ENCODE measurements at regions not wholly inside any gene's neighbourhood (a gene's known extent, or its start where the extent isn't known, plus 50 kb on each side); places are given as distances from the start of the nearest gene placed in this dataset.
A peak's percentile ranks its signal among the peaks of the same experiment; 100 is the strongest.

GRCh38 chr15:38843051-38843501 is 278.5 kb upstream of the RASGRP1 start:
- Histone ChIP-seq H2AFZ (ENCODE audit: low read depth, low read length) (no peak overlapping the region), H3K4me1 (ENCODE audit: low read length) (peaks cover 10% of the 10 kb centered on the region), H3K27ac (ENCODE audit: low read length) (no peak overlapping the region), H4K20me1 (ENCODE audit: insufficient read depth, low read length) (no peaks in the 10 kb centered on the region), H3K9me3 (ENCODE audit: insufficient read depth, low read length) (no peaks in the 10 kb centered on the region), H3K79me2 (ENCODE audit: low read length) (no peaks in the 10 kb centered on the region), H3K9ac (ENCODE audit: low read length) (no peak overlapping the region), H3K4me2 (ENCODE audit: low read length) (no peak overlapping the region), H3K4me3 (ENCODE audit: low read length) (no peak overlapping the region), H3K36me3 (replicated peaks; ENCODE audit: low read depth, low read length) (no peaks in the 10 kb centered on the region), H3K27me3 (ENCODE audit: low read depth, low read length) (no peaks in the 10 kb centered on the region)
- no peak for TF ChIP-seq CTCF (IDR thresholded peaks at IDR 0.05; ENCODE audit: low read depth, low read length)
- TF ChIP-seq EZH2phosphoT487 (IDR thresholded peaks at IDR 0.05; ENCODE audit: low read depth) = no peak

DNA sequence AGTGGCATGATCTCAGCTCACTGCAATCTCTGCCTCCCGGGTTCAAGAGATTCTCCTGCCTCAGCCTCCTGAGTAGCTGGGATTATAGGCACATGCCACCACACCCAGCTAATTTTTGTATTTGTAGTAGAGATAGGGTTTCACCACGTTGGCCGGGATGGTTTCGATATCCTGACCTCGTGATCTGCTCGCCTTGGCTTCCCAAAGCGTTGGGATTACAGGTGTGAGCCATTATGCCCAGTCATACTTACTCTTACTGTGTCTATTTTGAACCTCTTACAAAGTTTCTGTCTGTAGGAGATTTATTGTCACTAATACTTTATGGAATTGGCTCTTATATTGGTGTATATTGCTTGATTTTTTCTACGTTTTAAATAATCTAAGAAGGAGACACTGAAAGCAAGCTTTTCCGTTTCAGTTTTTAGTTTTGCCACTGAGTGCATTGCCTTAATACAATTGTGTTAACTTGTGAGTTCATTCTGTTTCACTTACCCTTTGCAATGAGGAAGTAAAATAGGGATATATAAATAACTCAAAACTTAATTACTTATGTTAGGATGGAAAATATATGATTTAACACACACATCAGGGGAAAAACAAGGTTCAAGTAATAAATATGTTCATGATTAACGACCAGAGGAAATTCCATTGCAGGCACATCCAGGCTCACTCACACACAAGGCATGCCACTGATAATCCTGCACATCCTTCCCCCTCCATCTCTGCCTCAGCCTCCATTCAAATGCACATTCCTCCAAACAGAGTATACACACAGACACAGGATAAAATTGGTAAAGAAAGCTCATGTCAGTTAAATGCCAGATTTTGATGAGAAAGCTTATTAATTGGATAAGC is 279.3 kb upstream of the RASGRP1 start:
- Histone ChIP-seq H3K4me2 (ENCODE audit: low read length) (peak overlapping the region; percentile 26), H3K79me2 (ENCODE audit: low read length) (no peaks in the 10 kb centered on the region), H3K9me3 (ENCODE audit: insufficient read depth, low read length) (no peaks in the 10 kb centered on the region), H4K20me1 (ENCODE audit: insufficient read depth, low read length) (no peaks in the 10 kb centered on the region), H3K4me1 (ENCODE audit: low read length) (peaks cover 10% of the 10 kb centered on the region), H3K27ac (ENCODE audit: low read length) (no peak overlapping the region), H3K36me3 (replicated peaks; ENCODE audit: low read depth, low read length) (no peaks in the 10 kb centered on the region), H3K9ac (ENCODE audit: low read length) (no peak overlapping the region), H3K4me3 (ENCODE audit: low read length) (no peak overlapping the region), H2AFZ (ENCODE audit: low read depth, low read length) (no peak overlapping the region), H3K27me3 (ENCODE audit: low read depth, low read length) (no peaks in the 10 kb centered on the region)
- TF ChIP-seq EZH2phosphoT487 (IDR thresholded peaks at IDR 0.05; ENCODE audit: low read depth) (no peak), CTCF (IDR thresholded peaks at IDR 0.05; ENCODE audit: low read depth, low read length) (no peak)

DNA sequence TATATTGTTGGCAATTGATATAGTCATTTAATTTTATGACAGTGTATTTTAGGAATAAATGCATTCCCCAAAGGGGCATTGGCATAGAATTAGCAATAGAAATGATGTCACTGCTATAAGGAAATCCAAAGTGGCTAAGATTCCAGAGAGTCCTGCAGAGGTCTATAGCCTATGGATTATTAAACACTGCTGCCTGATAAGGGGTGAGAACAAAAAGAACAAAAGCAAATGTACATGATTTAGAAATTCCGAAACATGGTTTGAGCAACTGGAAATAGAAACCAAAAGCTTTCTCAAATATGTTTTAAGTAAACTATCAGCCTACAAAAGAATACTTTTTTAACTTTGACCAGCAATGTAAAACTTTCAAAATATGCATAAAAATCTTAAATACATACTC is 280.1 kb upstream of the RASGRP1 start:
- Histone ChIP-seq H2AFZ (ENCODE audit: low read depth, low read length) (no peak overlapping the region), H3K4me1 (ENCODE audit: low read length) (peaks cover 10% of the 10 kb centered on the region), H3K9me3 (ENCODE audit: insufficient read depth, low read length) (no peaks in the 10 kb centered on the region), H3K9ac (ENCODE audit: low read length) (no peak overlapping the region), H3K27me3 (ENCODE audit: low read depth, low read length) (no peaks in the 10 kb centered on the region), H3K4me3 (ENCODE audit: low read length) (no peak overlapping the region), H3K4me2 (ENCODE audit: low read length) (no peak overlapping the region), H4K20me1 (ENCODE audit: insufficient read depth, low read length) (no peaks in the 10 kb centered on the region), H3K79me2 (ENCODE audit: low read length) (no peaks in the 10 kb centered on the region), H3K36me3 (replicated peaks; ENCODE audit: low read depth, low read length) (no peaks in the 10 kb centered on the region), H3K27ac (ENCODE audit: low read length) (no peak overlapping the region)
- TF ChIP-seq EZH2phosphoT487 (IDR thresholded peaks at IDR 0.05; ENCODE audit: low read depth) (no peak), CTCF (IDR thresholded peaks at IDR 0.05; ENCODE audit: low read depth, low read length) (no peak)

- no peaks in the 10 kb centered on the region for H3K27me3 ChIP-seq (ENCODE audit: low read depth, low read length)
- H3K27ac ChIP-seq (ENCODE audit: low read length) = no peak overlapping the region
- no peaks in the 10 kb centered on the region for H3K9me3 ChIP-seq (ENCODE audit: insufficient read depth, low read length)
- H3K4me1 ChIP-seq (ENCODE audit: low read length) = peaks cover 10% of the 10 kb centered on the region
- H4K20me1 ChIP-seq (ENCODE audit: insufficient read depth, low read length) = no peaks in the 10 kb centered on the region
- no peak for TF ChIP-seq EZH2phosphoT487 (IDR thresholded peaks at IDR 0.05; ENCODE audit: low read depth)
- TF ChIP-seq CTCF (IDR thresholded peaks at IDR 0.05; ENCODE audit: low read depth, low read length) = no peak
- H2AFZ ChIP-seq (ENCODE audit: low read depth, low read length) = no peak overlapping the region
- H3K79me2 ChIP-seq (ENCODE audit: low read length) = no peaks in the 10 kb centered on the region
- no peak overlapping the region for H3K4me2 ChIP-seq (ENCODE audit: low read length)
- no peaks in the 10 kb centered on the region for H3K36me3 ChIP-seq (replicated peaks; ENCODE audit: low read depth, low read length)
- no peak overlapping the region for H3K4me3 ChIP-seq (ENCODE audit: low read length)
- no peak overlapping the region for H3K9ac ChIP-seq (ENCODE audit: low read length)
Observed at GRCh38 chr15:38846346-38846745, 281.7 kb upstream of the RASGRP1 start.

All from OCI-LY3 (cell line).